GM20431 (cell line): ENCODE measurements at regions not wholly inside any gene's neighbourhood (a gene's known extent, or its start where the extent isn't known, plus 50 kb on each side); places are given as distances from the start of the nearest gene placed in this dataset.
"Not testable (repeated sequence)": the region's sequence is repeated elsewhere in the genome, so short reads cannot be mapped to it uniquely, and the experiment has no call there.

ENCODE experiments used
- in situ Hi-C: fragments of 300-500 bp; cut with MseI, MboI; formaldehyde crosslinking; loops from one replicate; pipeline ENCODE4 v1.15.0; 2020; ENCODE audit warnings: low sequenced_read_pairs; ENCODE audit not compliant: unreplicated experiment

GRCh38 chr6:137808836-137809315 is 58.2 kb upstream of the TNFAIP3 start:
- in situ Hi-C loops: no loop called here

GRCh38 chr6:137809895-137810553 is 57.0 kb upstream of the TNFAIP3 start:
- in situ Hi-C loops: not testable (repeated sequence)

DNA sequence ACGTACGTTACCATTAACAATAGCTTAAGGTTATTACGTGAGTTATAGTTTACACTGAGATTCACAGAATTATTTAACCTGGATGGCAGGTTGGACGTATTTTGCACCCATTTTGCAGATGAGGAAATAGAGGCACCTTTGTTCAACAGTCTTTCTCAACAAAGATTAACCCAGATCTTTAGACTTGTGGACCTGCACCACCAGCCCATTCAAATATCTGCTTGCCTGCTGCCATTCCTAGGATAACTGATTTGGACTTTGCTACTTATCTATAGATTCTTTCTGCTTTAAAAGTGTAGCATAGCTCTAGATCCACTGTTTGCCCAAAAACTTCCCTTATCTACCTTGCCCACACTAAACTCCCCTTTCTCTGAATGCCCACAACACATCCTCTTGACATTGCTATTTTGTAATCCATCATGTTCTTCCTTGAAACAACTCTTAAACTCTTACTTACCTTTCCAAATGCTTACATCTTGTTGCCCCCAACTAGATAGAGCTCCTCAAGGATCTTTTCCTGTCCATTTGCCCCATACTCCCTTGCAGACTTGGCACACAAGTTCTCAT is 56.4 kb upstream of the TNFAIP3 start:
- in situ Hi-C loops: no loop called here

DNA sequence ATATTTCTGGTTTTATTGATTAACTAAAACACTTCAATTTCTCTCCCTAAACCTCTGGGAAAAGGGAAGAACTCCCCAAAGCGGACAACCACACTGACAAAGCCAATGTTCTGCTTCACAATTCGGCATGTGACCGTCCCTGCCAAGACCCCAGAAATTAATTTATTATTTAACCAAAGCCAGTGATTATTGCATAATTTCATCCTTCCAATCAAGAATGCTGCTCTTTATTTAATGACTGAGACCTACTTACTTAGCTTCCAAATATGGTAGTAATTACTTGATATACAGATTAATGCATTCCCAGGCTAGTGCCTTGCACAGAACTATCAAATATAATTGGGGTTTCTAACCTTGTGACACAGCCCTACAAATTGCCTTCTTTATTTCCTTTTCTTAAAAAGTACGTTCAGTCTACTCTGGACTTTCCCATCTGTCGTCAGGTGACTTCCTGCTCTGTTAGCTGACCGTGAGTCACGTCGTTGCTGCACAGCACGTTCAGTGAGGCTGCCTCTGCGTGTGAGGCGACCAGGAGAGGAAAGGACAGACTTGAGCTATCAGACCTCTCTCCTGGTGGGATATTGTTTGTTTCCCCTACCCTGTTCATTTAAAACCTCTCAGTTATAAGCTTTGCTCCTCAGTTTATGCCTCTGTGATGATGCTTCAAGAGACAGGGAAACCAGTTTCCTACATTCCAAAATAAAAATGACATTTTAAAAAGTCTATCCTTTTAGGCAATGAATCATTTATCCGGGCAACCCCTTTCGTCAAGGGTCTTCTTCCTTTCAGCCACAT is 55.7 kb upstream of the TNFAIP3 start:
- in situ Hi-C loops: no loop called here

- in situ Hi-C loops: no loop called here
Measured at GRCh38 chr6:137811916-137812553, 55.0 kb upstream of the TNFAIP3 start.

GRCh38 chr6:137813308-137813970 is 53.6 kb upstream of the TNFAIP3 start:
- in situ Hi-C loops: no loop called here

DNA sequence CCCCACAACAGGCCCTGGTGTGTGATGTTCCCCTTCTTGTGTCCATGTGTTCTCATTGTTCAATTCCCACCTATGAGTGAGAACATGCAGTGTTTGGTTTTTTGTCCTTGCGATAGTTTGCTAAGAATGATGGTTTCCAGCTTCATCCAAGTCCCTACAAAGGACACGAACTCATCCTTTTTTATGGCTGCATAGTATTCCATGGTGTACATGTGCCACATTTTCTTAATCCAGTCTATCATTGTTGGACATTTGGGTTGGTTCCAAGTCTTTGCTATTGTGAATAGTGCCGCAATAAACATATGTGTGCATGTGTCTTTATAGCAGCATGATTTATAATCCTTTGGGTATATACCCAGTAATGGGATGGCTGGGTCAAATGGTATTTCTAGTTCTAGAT is 53.0 kb upstream of the TNFAIP3 start:
- in situ Hi-C loops: not testable (repeated sequence)

DNA sequence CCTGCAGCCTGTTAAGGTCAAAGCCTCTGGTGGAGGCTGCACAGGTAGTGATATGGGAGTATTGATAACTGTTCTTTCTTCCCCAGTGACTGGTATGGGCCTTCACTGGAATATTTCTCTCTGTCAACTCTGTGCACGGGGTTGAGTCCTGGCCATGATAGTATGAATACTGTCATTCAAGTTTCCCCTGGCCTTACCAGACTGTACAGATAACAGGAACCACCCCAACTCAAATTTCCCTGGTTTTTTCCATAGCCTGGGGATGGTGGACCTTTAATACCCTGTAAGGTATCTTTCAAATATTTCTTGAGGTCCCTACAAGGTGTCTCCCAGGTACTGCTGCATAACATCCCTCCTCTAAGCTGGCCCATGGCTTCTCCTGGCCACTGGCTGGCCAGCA is 51.4 kb upstream of the TNFAIP3 start:
- in situ Hi-C loops: no loop called here

DNA sequence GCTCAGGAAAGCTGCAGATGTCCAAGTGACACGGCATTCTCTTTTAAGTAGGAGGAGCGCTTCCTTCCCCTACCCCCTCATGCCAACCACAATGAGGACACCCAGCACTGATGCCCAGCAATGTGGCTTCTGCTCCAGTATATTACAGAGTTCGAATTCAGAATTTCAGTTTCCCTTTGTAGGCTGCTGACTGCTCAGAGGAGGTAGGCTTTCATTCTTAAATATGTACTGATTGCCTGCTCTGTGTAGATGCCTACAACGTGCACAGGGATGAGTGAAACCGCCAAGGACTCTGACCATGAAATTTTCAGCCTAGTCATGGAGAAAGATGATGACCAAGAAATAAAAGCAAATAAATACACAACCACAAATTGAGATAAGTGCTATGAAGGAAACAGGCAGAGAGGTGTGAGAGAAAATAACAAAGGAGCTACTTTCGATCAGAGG is 50.9 kb upstream of the TNFAIP3 start:
- in situ Hi-C loops: no loop called here

GRCh38 chr6:137816688-137817618 is 50.1 kb upstream of the TNFAIP3 start:
- in situ Hi-C loops: no loop called here
